Right renal cortex interstitium (tissue), 3 donors: ENCODE measurements at regions not wholly inside any gene's neighbourhood (a gene's known extent, or its start where the extent isn't known, plus 50 kb on each side); places are given as distances from the start of the nearest gene placed in this dataset.

Experiments used
- DNase-seq, 3 donors: peaks; one replicate each; pipeline ENCODE4 v3.0.0-alpha.2; 2013; ENCODE audit warnings: low read depth in 3 of 3, low spot score in 2 of 3

DNA sequence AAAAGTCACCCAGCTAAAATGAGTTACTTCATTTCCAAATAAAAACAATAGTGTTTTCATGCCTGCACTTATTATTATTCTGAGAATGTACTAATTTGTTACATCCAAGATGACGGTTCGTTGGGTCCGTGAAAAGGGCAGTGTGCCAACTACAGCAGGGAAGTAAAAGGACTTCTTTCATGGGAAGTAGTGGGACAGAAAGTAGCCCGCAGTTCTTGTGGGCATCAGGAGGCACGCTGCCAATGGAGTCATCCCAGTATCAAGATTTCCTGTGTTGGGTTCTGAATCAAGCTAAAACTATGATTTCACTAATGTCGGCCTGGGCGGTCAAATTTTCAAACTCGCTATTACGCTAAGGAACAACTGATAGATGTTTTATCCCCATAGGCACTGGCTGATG is 254.5 kb upstream of the SOX2 start:
- no peak for DNase-seq

DNA sequence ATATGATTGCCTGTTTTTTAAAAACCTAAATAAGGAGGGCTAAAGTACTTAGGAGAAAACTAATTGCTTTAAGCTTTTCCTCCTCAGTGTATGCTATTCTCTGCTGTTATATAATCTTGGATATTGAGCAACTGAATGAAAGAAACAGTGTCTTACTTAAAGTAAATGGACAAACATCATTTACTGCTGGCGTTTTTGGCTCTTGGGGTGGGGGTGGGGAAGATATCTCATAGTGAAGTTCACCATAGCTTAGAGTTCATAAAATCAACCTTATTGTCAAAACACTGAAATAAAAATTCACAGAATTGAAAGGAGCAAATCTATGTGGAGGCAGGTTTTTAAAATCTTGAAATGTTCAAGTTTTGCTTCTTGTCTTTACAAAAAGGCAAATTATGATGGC is 256.4 kb upstream of the SOX2 start:
- DNase-seq: no peak

DNA sequence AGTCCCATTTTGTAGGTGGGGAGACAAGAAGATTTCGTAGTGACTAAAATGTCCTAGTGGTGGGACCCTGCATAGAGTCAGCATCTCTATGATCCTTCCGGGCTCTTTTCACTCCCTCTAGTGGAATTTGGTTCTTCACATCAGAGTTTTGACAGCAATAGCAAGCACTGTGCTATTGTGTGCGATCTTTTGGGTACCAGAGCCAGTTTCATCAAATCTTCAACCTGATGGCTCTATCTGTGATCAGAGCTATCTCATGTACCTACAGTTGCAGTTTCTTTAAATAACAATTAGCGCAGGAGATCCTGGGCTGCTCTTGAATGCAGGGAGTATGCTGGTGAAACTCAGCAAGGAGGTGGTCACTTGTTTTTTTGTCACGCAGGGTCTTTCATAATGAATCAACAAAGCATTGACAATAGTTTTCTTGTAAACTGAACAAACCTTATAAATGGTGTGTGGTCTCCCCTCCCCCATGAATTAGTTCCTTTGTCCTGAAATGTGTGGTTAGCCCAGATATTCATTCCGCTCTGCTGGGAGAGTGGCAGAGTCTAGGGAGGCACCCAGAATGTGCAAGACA is 257.2 kb upstream of the SOX2 start:
- DNase-seq: no peak

DNA sequence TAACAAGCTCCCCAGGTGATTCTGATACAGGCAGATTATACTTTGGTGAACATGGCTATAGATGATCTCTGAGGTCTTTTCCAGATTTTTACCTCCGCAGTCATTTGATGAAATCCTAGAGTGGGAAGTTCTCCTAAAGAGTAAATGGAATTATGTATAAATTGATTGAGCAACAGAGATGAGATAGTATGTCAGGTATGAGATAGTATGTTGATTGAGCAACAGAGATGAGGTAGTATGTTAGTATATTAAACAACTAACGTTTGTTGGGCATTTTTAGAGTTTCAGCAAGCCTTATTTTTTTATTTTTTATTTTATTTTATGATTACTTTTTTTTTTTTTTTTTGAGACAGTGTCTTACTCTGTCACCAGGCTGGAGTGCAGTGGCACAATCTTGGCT is 265.0 kb upstream of the SOX2 start:
- no peak for DNase-seq

DNA sequence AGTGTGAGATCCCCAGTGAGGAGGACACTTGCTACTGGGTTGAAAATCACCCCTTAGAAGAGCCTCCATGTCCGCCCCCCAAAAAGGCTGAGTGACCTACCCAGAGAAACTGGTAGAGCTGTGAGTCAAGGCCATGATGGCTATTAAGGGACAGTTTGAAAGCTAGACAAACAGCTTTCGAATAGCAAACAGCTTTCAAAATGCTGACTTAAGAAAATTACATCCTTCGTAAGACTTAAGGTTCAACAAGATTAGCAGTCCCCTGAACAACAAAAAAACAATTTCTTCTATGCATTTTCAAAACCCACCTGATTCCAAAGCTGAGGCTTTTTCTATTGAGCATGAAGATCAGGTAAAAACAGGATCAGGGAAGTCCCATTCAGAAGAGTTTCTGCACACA is 269.7 kb upstream of the SOX2 start:
- no peak for DNase-seq

DNA sequence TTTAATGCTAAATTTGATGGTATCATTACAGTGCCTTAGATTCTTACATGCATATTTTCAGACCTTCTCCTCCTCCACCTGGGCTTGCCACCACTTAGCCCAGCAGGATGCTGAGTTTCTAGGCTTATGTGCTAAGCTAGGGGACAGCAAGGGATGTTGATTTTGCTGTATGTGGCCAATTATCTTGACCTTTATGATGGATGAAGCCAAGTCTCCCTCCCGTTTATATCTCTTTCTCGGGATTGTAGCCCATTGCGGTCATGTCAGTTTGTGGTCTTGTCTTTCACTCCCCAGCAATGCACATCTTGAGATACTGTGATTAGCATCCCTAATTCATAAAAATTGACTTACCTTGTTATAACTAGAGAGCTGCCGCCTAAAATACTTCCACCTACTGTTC is 278.7 kb upstream of the SOX2 start:
- no peak for DNase-seq

DNA sequence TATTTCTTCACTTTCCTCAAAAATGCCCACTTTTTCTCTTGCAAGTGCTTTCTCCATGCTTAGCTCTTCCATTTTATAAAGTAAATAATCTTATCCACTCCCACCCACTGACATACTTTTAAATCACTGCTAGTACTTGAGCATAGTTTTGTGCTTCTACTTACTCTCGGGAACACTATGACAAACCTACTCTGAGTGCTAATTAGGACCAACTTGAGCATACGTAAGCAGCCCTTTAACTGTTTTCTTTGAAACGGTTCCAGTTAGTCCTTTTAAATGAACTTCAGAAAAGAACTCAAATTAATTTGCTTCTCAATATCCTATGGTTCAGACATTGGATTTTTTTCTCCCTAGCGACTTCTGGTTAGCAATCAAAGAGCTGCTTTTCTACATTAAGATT is 280.0 kb upstream of the SOX2 start:
- DNase-seq: no peak

DNA sequence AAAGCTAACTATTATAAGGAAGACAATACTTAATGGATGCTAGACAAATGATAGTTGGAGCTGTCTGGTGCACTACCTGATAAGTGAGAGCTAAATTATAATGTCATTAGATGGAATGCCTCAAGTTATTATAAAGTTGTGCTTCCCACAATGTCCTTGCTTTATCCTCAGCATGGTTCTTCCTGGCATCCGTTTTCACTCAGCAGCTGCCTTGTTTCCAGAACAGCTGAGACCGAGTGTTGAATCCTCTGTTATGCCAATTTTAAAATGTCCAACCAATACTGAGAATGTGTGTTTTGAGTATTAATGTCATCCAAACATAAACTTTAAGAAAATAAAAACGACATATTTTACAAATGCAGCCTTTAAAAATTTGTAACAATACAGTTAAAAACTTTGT is 286.7 kb upstream of the SOX2 start:
- DNase-seq: no peak

DNA sequence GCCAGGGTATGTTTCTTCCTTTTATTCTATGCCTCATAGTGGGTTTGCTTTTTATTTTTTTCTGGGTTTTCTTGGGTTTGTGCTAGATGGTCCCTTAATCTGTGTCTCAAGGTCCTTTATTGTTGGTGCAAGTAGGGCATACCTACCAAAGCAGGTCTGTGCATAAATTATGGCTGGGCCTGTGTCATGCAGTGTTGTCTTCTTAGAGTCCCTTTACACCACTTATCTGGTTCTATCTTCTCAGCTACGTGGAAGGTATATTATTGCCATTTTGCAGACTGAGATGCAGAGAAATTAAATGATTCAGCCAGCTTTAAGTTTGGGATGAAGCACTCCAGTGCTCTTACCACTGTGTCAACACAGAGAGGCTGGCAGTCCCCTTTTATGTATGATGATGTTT is 293.5 kb upstream of the SOX2 start:
- no peak for DNase-seq

DNA sequence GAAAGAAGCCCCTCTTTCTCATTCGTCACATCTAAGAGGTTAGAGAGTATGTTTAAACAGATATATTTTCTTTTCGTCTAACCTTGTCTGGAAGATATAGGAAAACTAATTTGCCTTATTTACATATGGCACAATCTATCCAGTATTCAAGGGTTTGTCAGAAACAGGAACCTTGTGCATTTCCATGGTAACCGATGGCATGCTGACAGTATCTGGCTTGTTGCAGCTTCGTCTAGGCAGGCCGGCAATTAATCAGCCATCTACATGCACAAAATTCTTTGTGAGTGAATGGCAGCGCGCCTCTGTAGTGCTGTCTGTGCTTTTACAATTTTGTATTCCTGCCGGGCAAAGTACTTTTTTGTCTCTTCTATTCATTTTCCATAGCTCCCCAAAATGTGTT is 294.0 kb upstream of the SOX2 start:
- DNase-seq: no peak

DNA sequence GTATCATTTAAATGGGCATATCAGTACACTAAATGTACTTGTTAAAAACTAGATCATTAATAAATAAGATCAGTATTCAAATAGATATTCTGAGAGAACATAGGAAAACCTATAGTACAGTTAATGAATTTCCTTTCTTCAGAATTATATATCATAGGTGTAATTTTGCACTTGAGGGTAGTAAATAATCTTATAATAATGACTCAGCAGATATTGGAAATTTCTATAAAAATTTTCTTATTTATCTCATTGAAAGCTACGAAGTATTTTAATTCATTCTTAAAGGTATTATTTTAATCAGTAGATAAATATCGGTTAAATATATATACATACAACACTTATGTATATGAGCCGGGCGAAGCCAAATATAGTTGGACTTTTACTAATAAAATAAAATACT is 300.9 kb upstream of the SOX2 start:
- DNase-seq: no peak

DNA sequence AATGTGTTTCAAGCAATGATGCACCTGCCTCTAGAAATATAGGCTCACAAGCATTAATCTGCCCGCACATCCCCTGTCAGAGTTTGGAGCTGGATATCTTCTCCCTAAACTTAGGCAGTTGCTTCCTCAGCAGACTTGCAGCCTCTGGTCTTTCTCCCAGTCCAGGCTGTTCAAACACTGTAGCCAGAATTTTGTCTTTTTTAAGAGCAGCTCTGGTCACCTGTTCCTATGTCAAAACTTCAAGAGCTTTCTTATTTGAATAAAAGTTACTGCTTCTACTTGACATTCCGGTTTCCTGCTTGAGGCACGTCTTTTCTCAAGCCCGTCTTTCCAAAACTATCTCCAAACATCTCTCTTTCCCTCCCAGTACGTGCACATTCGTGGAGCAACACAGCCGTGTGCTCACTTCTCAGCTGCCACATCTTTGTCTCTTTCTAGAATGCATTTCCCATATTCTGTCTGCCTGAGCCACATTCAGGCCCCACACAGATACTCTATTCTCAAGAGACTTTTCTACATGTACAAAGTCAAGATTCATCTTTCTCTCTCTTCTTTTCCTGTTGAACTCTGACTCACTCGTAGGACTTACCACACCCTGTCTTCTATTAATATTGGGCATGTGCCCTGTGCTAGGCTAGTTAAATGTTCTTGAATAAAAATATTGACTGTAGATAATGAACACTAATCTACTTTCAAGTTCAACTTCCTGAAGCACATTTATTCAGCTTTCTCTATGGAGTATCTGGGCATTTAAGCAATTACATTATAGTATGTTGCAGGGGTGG is 307.7 kb upstream of the SOX2 start:
- DNase-seq: no peak

DNA sequence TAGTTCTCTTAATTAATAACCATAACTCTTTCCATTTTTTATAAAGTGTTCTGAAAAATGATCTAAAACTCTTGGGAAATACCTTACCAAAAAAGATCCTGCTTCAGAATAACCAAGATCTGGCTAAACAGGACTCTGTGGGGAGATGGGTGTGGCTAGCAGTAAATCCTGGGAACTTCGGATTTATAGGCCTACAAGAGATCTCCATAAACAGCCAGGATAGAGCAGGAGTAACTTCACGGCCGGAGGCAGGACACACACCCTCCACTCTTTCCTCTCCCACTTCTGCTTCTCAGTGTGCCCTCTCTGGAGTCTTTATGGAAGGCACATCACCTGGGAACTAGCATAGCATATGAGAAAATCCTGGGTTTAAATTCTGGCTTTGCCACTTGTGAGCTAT is 309.4 kb upstream of the SOX2 start:
- no peak for DNase-seq

DNA sequence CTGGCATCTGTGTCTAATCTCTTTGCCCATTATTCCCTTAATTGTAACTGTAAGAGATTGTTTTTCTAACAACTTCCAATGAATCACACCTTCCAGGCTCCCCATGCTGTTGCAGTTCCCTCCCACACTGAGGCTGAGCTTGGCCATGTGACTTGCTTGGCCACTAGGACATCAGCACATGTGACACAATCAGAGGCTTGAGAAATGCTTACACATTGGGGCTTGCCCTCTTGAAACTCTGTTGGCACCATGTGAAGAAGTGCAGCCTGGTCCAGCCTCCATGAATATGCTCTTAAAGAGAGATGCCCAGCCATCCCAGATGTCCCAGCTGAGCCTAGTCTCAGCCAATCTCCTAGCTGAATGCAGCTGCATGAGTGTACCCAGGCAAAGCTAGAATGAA is 326.8 kb upstream of the SOX2 start:
- DNase-seq: no peak

DNA sequence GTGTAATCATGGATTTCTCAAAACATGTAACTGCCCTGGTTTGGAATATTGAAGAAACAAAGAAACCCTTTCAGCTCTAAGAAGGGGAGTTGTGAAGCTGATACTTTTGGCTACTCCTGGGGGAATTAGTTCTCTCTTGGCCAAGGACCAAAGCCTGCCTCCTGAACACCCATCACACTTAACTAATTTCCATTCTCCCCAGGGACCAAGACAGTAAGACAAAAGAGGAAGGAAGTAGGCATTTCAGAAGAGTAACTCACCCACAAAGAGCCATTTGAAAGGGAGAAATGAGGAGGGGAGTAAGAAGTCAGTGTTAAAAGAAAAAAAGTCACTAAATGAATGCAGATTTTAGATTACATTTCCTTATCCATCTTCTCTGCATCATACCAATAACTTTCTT is 328.0 kb upstream of the SOX2 start:
- DNase-seq: no peak

DNA sequence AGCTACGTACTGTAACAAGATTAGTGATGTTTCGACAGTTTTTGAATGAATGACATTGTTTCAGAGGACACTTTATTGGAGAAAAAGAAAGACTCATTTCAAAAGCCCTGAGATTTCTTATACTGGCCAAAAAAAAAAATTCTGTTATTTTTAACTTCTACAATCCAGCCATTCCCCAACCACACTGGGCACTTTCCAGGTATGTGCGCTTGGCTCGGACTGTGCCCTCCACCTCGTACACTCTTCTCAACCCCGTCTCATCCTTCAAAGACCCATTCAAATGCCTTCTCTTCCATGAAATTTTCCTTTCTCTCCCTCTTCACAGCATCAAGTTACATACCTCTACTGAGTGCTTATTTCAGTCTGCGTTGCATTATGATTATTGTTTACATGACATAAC is 328.5 kb upstream of the SOX2 start:
- DNase-seq: no peak

DNA sequence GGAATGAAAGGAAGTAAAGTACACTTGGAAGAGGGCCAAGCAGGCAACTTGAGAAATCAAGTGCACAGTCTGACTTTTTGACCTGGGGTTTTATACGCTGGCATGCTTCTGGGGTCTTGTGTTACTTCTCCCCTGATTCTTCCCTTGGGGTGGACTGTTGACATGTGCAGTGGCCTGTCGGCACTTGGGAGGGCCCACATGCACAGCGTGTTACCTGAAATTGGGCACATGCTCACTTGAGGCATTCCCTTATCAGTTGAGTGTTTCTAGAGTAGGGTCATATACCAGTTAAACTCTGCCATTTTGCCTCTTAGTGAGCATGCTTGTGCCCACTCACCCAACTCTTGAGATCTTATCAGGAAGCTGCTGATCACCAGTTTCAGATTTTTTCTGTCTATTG is 329.1 kb upstream of the SOX2 start:
- no peak for DNase-seq

DNA sequence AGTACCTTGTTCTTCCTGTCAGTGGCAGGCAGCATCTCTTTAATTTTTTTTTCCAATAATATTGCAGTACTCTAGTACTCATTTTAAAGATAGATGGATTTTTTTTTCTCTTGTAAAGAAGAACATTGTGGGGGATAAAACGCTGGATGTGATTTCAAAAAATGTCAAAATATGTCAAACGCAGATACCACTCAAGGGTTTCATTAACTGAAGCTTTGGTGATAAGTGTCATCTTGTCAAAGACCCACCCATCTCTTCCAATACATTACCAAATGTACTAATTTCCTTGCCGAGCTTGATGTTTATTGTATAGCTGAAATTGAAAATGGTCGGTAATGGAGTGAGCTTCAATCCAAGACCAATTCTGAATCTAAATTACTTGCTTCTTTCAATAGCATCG is 332.4 kb upstream of the SOX2 start:
- no peak for DNase-seq

DNA sequence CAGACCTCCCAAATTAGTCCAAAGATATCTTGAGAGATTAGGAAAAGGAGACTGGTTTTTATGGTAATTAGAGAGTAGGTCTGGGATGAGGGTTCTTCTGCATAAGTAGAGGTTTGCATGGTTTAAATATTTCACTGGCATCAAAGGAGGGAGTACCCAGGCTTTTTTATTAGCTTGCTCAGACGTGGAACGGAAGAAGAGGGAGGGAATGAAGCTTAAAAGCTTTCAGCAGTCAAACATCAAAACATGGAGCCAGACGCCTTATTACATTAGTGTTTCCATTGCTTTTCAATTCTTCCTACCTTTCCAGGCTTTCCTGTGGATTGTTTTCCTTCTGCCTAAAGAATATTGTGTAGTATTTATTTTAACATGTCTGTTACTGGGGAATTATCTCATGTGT is 342.1 kb upstream of the SOX2 start:
- DNase-seq: no peak

DNA sequence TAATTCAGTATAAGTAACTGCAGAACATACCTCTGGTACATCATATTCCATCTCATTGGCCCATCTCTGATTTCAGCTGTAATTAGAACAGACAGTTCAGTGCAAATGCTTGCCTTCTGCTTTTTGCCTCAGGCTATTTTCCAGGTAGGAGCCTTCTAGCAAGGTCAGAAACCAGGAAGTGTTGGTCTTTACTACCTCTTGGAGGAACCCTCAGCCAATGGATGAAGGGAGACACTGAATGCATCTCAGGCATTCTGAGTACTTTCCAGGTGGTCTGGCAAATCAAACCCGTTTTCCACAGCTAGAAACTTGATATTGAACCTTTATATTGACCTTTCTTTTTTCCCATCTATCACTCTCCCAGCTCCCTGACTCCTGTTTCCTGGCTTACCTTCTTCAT is 348.5 kb upstream of the SOX2 start:
- no peak for DNase-seq

DNA sequence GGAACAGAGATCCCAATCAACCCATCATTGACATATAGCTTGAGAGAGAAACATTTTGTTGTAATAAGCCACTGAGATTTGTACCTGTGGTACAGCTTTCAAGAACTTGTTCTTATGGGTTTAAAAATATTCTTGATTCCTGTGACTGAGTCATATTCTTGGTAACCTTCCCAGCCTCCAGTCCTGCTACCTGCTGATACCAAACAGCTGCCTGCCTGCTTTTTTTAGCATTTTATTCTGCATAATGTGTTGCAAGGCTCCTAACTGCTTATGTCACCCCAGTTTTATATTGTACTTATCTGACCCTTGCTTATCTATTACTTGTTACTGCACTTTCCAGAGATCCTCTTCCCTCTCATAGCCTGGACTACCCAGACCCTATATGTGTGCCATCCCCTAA is 349.3 kb upstream of the SOX2 start:
- no peak for DNase-seq

DNA sequence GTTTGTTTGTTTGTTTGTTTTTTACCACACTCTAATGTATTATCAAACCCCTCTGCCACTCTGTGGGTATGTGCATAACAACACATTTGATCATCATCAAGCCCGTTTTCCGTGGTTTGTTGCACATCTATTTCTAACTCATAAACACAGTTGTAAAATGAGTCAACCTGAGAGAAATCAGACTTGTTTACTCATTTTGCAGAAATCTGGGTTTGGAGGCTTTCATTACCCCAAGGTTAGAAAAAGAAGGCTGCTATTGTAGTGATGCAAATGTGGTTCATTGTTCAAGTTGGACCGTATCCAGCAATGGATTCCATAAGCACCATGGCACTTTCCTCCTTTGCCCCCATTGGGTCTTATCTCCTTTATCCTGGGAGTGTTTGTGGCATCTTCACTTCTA is 353.2 kb upstream of the SOX2 start:
- no peak for DNase-seq

DNA sequence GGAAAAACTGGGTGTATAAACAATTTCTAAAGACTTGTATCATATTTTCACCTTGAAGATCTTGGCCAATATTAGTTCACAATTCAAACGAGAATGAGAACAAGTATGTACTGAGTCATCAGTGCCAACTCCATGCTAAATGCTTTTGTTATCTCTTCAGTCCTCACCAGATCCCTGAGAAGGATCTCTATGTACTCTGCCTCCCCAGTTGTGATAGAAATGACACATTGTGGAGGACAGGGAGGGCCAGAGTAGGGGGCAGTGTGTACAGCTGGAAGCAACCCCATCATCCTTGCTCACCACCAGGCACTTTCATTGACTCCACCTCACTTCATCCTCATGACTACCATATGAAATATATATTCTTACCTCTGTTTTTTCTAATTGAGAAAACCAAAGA is 353.7 kb upstream of the SOX2 start:
- no peak for DNase-seq
